HL-60 (cell line): ENCODE measurements at regions not wholly inside any gene's neighbourhood (a gene's known extent, or its start where the extent isn't known, plus 50 kb on each side); places are given as distances from the start of the nearest gene placed in this dataset.

Source experiments
- CTCF ChIP-seq: IDR thresholded peaks from one replicate; pipeline ENCODE4 v1.5.1; 2011; ENCODE audit warnings: low read length, control low read depth, inconsistent platforms; ENCODE audit not compliant: insufficient read depth
- GABPA ChIP-seq: IDR thresholded peaks from 2 replicates; pipeline ENCODE4 v1.6.1; 2012; ENCODE audit warnings: low read depth
- POLR2AphosphoS5 ChIP-seq: IDR thresholded peaks from 2 replicates; pipeline ENCODE4 v1.6.1; 2012; ENCODE audit warnings: low read depth
- SPI1 ChIP-seq: IDR thresholded peaks from 2 replicates; pipeline ENCODE4 v1.6.1; 2012; ENCODE audit warnings: low read depth, mild to moderate bottlenecking, borderline replicate concordance
- TF ChIP-seq, protein P1 (sequence below): IDR thresholded peaks from 2 replicates; pipeline ENCODE4 v1.6.1; 2012; ENCODE audit warnings: low read depth; ENCODE audit not compliant: insufficient replicate concordance

DNA sequence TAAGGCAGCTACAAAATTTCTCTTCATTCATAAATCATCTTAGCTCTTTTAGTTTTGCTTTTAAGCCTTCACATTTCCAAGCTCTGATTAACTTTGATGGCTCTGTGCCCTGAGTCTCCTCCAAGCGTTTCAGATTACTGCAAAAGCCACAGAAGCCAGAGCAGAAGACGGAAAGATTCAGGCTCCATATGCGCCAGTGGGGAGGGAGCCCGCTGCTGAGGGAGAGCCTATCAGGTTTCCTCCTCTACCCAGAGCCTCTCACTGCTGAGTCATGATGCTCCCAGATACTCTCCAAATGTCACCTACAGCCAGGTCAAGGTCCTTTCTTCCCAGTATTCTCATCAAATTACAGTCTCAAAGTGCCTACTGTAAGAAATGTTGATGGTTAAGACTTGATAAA lies 193.6 kb downstream of the RAP2A start:
- no peak for TF ChIP-seq CTCF
- TF ChIP-seq POLR2AphosphoS5, result no peak
- TF ChIP-seq, protein P1, sequence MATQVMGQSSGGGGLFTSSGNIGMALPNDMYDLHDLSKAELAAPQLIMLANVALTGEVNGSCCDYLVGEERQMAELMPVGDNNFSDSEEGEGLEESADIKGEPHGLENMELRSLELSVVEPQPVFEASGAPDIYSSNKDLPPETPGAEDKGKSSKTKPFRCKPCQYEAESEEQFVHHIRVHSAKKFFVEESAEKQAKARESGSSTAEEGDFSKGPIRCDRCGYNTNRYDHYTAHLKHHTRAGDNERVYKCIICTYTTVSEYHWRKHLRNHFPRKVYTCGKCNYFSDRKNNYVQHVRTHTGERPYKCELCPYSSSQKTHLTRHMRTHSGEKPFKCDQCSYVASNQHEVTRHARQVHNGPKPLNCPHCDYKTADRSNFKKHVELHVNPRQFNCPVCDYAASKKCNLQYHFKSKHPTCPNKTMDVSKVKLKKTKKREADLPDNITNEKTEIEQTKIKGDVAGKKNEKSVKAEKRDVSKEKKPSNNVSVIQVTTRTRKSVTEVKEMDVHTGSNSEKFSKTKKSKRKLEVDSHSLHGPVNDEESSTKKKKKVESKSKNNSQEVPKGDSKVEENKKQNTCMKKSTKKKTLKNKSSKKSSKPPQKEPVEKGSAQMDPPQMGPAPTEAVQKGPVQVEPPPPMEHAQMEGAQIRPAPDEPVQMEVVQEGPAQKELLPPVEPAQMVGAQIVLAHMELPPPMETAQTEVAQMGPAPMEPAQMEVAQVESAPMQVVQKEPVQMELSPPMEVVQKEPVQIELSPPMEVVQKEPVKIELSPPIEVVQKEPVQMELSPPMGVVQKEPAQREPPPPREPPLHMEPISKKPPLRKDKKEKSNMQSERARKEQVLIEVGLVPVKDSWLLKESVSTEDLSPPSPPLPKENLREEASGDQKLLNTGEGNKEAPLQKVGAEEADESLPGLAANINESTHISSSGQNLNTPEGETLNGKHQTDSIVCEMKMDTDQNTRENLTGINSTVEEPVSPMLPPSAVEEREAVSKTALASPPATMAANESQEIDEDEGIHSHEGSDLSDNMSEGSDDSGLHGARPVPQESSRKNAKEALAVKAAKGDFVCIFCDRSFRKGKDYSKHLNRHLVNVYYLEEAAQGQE, result no peak
- no peak for TF ChIP-seq GABPA
- TF ChIP-seq SPI1, result no peak
